Activated CD4-positive, alpha-beta T cell treated with anti-CD3 and anti-CD28 coated beads, Interleukin-2, Interleukin-6, amounts not matched to agents 100 ng/mL and 50 ng/mL, durations not matched to agents 16 hours and 8 hours (primary cell): ENCODE measurements at regions not wholly inside any gene's neighbourhood (a gene's known extent, or its start where the extent isn't known, plus 50 kb on each side); places are given as distances from the start of the nearest gene placed in this dataset.

ENCODE experiments used
- DNase-seq: peaks from one replicate; pipeline ENCODE4 v3.0.0-alpha.2; 2020

- DNase-seq: no peak
Observed at GRCh38 chr12:126147321-126147720, 1082.1 kb downstream of the AACS start.

- no peak for DNase-seq
Observed at GRCh38 chr12:126156806-126157574, 1091.8 kb downstream of the AACS start.

- no peak for DNase-seq
Observed at GRCh38 chr12:126157575-126157966, 1092.3 kb downstream of the AACS start.

- DNase-seq: no peak
Observed at GRCh38 chr12:126159139-126159538, 1093.9 kb downstream of the AACS start.

- DNase-seq: no peak
Observed at GRCh38 chr12:126160912-126161311, 1095.7 kb downstream of the AACS start.

GRCh38 chr12:126163984-126164383, 1098.7 kb downstream of the AACS start:
- no peak for DNase-seq

GRCh38 chr12:126171937-126172559, 1106.8 kb downstream of the AACS start:
- no peak for DNase-seq

- no peak for DNase-seq
Observed at GRCh38 chr12:126182619-126183236, 1117.5 kb downstream of the AACS start.

GRCh38 chr12:126185025-126185424, 1119.8 kb downstream of the AACS start:
- DNase-seq: no peak

GRCh38 chr12:126189856-126190255, 1124.6 kb downstream of the AACS start:
- DNase-seq: no peak

GRCh38 chr12:126191031-126191891, 1126.0 kb downstream of the AACS start:
- DNase-seq: no peak

GRCh38 chr12:126191949-126192348, 1126.7 kb downstream of the AACS start:
- DNase-seq: no peak

GRCh38 chr12:126193190-126193589, 1128.0 kb downstream of the AACS start:
- no peak for DNase-seq

GRCh38 chr12:126196263-126196662, 1131.0 kb downstream of the AACS start:
- DNase-seq: no peak

- DNase-seq: no peak
Observed at GRCh38 chr12:126198516-126198915, 1133.3 kb downstream of the AACS start.

GRCh38 chr12:126198966-126199692, 1133.9 kb downstream of the AACS start:
- no peak for DNase-seq

- no peak for DNase-seq
Observed at GRCh38 chr12:126201981-126202537, 1136.8 kb downstream of the AACS start.

- no peak for DNase-seq
Observed at GRCh38 chr12:126204326-126204725, 1139.1 kb downstream of the AACS start.

GRCh38 chr12:126210026-126210425, 1144.8 kb downstream of the AACS start:
- no peak for DNase-seq

GRCh38 chr12:126210448-126210847, 1145.2 kb downstream of the AACS start:
- DNase-seq: no peak

GRCh38 chr12:126212824-126213223, 1147.6 kb downstream of the AACS start:
- no peak for DNase-seq

GRCh38 chr12:126218697-126219096, 1153.5 kb downstream of the AACS start:
- no peak for DNase-seq
